Epithelial cell of esophagus (primary cell): ENCODE measurements at regions not wholly inside any gene's neighbourhood (a gene's known extent, or its start where the extent isn't known, plus 50 kb on each side); places are given as distances from the start of the nearest gene placed in this dataset.

Experiments
- DNase-seq: peaks from one replicate; pipeline ENCODE4 v3.0.0; 2010; ENCODE audit warnings: low read depth
- H3K4me3 ChIP-seq: 2 replicates; pipeline ENCODE4 v1.5.1; 2011; ENCODE audit warnings: mild to moderate bottlenecking, low read length, control low read depth
- TF ChIP-seq, protein P1 (sequence below): IDR thresholded peaks from 2 replicates; pipeline ENCODE4 v1.5.1; 2011; ENCODE audit warnings: low read depth, mild to moderate bottlenecking, low read length, control low read depth, inconsistent platforms; ENCODE audit not compliant: insufficient read depth; ENCODE audit errors: missing control alignments

DNA sequence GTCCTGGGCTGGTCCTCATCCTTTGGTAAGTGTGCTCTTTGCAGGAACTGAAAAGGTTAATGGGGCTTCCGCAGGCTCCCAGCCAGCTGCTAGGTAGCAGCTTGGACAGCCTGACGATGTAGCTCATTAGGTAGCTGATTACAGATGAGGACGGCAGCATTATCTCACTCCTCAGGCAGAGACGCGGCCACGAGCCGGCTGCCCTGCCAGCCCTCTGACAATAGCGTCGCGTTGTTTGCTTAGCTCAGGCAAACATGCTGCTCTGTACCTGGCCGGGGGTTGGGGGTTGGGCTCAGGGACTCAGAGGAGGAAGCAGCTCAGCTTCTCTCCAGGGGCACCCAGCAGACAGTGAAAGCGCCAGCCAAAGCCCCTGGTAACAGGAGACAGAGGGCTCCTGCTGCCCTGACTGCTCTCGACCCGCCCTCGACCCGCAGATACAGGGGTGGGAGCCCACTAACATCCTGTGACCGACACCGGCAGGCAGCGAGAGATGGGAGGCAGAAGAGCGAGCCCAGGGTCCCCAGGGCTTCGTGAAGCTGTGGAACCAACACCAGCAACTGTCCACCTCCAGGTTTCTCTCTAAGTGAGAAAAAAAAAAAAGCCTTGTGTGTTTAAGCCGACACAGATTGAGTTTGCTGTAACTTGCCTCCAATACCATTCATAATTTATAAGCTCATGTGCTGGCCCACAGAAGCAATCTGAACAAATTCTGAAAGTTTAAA is 53.4 kb upstream of the DLK1 start:
- no peak overlapping the region for H3K4me3 ChIP-seq
- TF ChIP-seq, protein P1, sequence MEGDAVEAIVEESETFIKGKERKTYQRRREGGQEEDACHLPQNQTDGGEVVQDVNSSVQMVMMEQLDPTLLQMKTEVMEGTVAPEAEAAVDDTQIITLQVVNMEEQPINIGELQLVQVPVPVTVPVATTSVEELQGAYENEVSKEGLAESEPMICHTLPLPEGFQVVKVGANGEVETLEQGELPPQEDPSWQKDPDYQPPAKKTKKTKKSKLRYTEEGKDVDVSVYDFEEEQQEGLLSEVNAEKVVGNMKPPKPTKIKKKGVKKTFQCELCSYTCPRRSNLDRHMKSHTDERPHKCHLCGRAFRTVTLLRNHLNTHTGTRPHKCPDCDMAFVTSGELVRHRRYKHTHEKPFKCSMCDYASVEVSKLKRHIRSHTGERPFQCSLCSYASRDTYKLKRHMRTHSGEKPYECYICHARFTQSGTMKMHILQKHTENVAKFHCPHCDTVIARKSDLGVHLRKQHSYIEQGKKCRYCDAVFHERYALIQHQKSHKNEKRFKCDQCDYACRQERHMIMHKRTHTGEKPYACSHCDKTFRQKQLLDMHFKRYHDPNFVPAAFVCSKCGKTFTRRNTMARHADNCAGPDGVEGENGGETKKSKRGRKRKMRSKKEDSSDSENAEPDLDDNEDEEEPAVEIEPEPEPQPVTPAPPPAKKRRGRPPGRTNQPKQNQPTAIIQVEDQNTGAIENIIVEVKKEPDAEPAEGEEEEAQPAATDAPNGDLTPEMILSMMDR, result no peak
- DNase-seq, result no peak

DNA sequence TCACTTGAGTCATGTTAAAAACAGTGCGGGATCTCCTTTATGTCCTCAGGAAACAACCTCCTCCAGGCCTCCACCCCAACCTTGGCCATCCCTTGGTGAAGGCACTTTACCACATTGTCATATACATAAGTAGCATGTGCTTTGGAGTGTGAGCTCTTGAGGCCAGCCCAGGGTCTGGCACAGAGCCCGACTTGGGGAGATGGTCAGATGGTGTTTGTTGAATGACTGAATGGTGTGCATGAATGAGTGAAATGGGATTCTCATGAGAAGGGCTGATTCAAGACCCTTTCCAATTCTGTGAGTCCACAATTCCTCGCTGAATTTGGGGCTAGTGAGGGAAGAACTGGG is 52.9 kb upstream of the DLK1 start:
- TF ChIP-seq, protein P1, result no peak
- no peak overlapping the region for H3K4me3 ChIP-seq
- DNase-seq, result no peak

DNA sequence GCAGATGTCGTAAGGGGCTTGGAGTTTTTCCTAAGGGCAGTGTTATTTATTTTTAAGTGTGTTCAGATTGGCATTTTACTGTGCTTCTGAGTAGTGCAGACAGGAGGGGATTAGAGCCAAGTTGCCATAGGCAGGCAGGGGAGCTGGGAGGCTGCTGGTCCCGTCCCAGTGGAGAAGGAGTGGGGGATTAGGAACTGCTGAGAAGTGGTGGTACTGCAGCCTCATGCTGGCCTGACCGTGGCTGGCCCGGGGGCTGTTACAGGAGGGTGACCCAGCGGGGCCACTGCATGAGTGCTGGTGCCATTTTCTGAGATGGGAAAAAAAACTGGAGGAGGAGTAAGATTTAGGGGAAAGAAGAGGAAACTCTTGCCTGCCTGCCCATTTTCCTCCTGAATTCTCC is 52.3 kb upstream of the DLK1 start:
- DNase-seq, result no peak
- H3K4me3 ChIP-seq, result no peak overlapping the region

DNA sequence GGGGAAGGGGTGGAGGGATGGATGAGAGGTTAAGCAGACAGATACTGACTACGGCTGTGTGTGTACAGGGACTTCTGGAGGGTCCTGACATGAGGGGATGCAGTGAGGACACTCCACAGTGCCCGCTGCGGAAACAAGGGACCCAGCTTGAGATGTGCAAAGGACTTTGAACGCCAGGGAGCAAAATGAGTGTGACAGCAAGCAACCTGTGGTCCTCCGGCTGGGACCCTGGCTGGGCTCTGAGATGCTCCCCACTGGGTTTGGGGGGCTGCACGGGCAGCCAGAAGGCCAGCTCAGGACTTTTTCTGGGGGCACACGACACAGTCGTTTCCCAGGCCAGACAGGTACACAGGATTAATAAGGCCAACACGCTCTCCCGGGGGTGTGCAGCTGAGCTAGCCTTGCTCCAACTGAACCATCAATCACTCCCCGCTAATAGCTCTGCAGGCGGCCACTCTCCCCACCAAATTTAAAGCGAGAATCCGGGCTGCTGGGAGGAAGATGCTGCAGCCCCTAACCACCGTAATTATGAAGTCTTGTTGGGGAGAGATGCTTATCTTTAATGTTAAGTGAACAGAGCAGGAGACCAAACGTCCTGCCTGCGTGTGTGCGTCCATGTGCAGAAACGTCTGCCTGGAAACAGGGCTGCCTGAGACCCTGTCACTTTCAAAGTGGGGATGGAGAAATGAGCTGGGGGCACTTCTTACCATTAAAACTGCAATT is 51.6 kb upstream of the DLK1 start:
- no peak for DNase-seq
- no peak overlapping the region for H3K4me3 ChIP-seq
- TF ChIP-seq, protein P1, result no peak

More for the DNA sequence above, 52.3 kb upstream of the DLK1 start:
- TF ChIP-seq, protein P1, result no peak

DNA sequence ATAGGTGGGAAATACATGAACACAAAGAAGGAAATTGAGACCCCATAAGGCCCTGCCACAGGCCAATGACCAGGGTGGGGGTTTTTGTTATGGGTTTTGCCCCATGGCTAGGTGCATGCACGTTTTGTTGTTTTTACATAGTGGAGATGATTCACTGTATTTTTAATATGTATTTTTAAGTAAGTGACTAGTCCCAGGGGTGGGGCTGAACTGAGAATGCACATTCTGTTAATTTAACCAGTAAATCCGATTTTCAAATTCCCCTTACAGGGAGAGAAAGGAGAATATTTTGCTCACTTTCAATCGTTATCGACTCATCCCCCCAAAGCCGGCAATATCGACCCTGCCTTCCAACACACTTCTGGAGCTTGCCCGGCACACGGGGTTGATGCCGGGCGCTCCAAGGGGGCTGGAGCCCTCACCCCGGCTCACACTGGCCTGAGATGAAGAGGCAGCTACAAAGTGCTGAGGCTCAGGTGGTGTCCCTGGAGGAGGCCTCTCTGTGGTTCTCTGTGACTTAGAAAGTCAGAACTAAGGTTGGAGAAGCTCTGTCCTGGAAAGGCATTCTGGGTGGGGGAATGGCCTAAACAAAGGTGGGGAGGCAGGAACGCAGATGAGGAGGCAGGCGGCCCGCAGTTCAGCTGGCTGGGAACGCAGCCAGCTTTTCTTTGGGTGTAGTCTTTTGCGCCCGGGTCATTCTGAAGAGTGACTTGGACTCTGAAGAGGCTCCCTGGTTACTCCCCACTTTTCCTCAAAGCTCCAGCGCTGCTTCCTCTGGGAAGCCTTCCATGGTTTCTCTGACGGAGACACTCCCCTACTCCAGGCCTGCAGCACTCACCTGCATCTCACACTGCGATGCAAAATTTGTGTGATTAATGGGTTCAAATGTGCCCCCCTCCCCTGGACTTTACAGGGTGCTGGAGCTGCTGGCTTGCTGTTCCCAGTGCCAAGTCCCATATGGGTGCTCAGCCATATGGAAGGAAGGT is 50.7 kb upstream of the DLK1 start:
- no peak for DNase-seq
- no peak overlapping the region for H3K4me3 ChIP-seq
- TF ChIP-seq, protein P1, result no peak
